Left lobe of liver (tissue), 2 donors: ENCODE measurements at regions not wholly inside any gene's neighbourhood (a gene's known extent, or its start where the extent isn't known, plus 50 kb on each side); places are given as distances from the start of the nearest gene placed in this dataset.

Source experiments
- ATAC-seq: fragments of 200-7000 bp; cut with Tn5 transposase; one replicate; pipeline ENCODE4 v1.9.1; 2020; ENCODE audit warnings: mild to moderate bottlenecking, moderate library complexity
- DNase-seq: peaks from one replicate; pipeline ENCODE4 v3.0.0-alpha.2; 2020; ENCODE audit warnings: low spot score
- donor health status: DM: no; HTN: no; CAD: no; lungs with moderate emphysema.
- donor health status: DM: no; HTN: yes; CAD: no.

- DNase-seq: no peak
- no peak for ATAC-seq
These were observed 79.0 kb upstream of the RAI14 start for GRCh38 chr5:34576891-34577666.

DNA sequence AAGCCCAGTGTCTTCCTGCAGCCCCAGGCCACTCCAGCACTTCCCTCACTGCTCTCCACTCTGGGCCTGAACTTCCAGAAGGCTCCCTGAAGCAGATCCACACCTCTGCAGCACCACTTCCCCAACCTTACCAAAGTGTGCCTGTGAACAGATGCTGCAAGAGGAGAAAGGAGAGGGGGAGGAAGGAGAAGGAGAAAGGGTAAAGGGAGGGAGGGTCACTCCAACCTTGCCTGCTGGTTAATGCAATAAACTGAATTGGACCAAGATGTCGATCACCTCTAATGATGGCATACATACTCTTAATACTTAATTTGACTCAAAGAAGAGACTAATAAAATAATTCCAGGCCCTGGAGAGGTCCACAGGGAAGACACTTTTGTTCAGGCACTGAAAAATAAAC, 77.2 kb upstream of the RAI14 start:
- DNase-seq: no peak
- ATAC-seq: no peak

GRCh38 chr5:34580983-34581382, 75.1 kb upstream of the RAI14 start:
- DNase-seq: no peak
- no peak for ATAC-seq

DNA sequence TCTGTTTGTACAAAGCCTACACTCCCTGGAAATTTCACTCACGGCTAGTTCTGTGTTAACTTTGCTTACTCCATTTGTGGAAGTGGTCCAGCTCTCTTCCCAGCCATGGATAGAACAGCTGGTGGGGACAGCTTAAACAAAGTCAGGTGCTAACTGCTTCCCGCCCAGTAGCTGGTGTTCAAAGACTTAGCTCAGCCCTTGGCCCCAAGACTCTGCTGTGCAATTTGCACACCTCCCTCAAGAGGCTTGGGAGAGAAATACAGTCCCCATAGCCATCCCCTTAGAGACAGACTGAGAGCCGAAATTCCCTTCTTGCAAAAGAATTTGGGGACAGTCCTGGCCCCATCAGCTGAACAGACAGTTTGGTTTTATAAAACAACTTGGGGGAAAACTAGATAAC, 73.8 kb upstream of the RAI14 start:
- DNase-seq (no peak), ATAC-seq (no peak)

DNA sequence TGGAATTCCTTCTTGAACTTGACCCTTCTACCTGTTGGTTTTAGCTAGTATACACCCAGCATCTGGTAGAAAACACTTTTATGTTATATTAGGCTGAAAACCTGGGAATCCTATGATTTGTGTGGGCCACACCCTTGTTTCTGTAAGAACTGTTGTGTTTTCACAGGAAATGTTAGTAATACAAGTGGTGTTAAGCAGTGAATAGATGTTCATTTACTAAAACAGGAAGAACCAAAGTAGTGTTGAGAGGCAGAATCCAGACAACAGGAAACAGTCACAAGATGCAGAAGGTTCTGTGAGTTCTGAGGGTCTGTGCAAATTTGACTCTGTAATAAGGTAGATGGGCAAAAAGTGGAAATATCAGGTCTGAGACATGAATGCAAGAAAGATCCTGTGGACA, 73.0 kb upstream of the RAI14 start:
- ATAC-seq: no peak

DNA sequence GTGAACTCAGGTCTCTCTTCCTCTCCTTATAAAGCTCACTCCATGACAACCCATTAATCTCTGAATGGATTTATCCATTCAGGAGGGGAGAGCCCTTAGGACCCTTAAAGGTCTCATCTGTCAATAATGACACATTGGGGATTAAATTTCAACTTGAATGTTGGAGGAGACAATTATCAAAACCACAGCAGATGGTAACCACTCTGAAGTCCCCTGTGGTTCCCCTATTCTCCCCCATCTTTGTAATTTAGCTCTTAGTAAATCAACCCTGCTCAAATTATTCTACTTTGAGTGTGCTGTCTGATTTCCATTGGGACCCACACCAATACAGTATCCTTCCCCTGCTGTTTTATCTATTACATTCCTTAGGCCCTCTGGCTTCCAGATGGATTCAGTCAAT, 72.0 kb upstream of the RAI14 start:
- ATAC-seq (no peak), DNase-seq (no peak)

More for the DNA sequence above, 73.0 kb upstream of the RAI14 start:
- DNase-seq: no peak

DNA sequence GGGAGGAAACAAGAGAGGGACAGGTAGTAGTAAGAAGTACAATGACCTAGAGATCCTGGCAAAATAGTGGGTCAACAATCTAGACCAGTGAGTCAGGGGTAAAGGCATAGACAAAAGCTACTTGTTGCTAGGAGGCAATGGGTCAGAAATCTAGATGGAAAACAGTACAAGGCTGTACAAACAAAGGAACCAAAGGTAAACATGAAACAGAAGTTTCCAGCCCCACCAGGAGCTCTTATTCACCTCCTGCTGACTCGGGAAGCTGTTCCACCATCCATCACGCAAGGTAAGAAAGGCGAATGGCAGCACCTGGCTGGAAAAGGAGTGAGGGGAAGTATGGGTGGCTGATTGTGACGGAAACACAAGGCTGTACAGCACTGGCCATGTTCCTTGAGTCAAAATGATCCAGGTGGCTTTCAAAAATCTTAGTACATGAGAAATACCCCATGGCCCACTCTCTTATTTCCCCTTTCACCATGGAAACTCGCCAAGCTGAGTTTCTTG, 70.5 kb upstream of the RAI14 start:
- ATAC-seq (no peak), DNase-seq (no peak)

- ATAC-seq: no peak
- no peak for DNase-seq
These were observed 69.8 kb upstream of the RAI14 start for GRCh38 chr5:34586117-34586885.

DNA sequence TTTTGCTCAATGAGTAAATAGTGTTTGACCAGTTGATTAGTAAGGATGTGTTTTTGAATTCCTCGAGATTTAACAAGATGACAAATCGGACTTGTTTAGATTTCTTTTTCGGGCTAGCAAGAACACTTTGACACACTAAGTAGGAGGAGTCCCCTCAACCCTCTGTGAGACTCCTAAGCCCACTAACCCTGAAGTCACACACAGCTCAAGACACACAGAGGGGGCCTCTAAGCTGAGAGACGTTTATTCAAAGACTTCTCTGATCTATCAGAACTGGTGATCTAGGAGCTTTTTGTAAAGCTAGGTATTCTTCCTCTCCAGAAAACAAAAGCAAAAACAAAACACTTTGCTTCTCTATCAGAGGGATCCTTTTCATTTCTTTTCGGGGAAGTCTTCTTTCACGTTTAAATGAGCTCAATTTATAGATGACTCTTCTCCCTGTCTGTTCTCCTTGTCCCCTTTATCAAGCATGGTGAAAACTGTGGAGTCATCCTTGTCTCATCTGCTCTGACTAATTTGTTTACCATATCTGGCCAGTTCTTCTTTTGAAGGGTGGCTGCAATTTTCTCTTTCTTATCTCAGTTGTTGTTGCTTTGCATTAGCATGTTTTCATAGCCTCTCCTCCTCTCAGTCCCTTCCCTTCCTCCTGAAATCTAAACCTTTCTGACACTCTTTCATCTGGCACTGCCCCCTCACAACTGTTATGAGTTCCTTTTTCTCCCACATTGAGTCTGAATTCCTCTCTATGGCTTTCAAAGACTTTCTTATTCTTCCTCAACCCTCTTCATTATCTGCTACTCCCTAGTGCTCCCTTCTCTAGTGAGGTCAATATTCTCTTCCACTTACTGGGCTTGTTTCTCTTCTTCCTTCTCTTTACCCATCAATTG, 68.5 kb upstream of the RAI14 start:
- DNase-seq (no peak), ATAC-seq (no peak)

DNA sequence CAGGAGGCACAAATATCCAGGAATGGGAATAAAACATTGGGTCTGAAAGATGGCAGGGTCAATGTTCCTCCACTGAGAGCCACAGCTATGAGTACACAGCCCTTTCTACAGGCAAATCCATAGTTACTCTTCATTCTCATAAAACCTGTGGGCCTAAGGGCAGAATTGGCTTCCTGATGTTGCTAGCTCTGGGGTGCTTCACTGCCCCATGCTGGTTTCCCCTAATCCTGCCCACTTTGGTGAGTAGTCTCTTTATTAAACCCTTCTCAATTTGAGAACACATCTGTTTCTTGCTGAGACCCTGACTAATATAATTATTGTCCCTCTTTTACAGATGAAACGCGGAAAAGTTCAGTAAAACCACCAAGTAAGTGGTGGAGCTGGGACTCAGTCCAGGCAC, 66.3 kb upstream of the RAI14 start:
- DNase-seq: no peak
- ATAC-seq: no peak

- ATAC-seq (no peak), DNase-seq (no peak)
These were observed 64.4 kb upstream of the RAI14 start for GRCh38 chr5:34591723-34592122.

DNA sequence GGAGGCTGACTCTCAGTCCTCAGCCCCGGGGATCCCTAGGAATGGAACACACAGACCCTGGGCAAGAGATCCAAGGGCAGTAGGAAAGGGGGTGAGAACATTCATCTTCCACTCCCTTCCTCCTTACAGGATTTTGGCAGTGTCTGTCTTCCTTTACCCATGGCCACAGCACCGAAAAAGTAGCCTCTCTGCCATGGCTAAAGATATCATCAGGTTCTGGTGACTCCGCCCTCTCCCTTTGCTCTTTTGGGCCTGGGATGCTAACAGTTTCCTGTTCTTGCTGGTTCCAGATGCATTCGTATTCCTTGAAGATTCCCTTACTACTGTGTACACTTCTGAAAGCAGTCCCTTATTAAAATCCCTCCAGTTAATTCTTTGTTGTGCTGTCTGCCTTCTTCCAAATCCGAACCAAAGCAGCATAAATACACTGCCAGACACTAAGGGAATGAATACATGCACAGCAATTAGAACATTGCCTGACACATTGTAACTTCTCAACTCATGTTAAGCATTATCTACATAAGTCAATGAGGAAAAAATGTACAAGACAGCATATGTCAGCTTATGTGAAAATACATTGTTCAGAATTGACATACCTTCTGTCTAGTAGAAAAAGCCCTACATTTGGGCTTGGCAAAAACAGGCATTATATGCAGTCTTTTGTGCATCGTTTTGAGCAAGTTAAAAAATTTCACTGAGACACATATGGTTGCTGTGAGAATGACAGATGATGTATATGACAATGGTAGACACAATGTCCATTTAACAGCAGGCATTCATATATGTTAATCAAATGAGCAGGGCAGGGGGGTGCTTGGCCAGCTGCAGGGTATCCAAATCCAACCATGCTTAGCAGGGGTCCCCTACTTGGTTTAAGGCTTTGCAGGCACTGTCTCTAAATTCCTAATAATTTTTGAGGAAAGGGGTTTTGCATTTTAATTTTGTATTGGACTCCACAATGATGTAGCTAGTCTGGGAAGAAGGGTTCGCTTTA, 58.8 kb upstream of the RAI14 start:
- DNase-seq (no peak), ATAC-seq (no peak)

GRCh38 chr5:34598177-34598794, 57.8 kb upstream of the RAI14 start:
- no peak for DNase-seq
- no peak for ATAC-seq

- DNase-seq: no peak
- ATAC-seq: no peak
These were observed 56.5 kb upstream of the RAI14 start for GRCh38 chr5:34599471-34600117.

DNA sequence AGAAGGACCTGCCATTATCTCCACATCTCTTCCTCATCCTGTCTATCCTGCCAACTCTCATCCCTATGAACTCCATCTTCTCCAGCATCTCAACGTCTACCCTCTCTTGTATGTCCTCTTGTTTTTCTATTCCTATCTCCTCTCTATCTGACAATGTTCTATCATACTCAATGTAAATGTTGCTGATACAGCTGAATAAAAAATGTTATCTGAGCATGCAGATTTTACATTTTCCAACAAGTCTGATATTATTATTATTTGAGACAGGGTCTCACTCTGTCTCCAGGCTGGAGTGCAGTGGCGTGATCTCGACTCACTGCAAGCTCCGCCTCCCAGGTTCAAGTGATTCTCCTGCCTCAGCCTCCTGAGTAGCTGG, 56.0 kb upstream of the RAI14 start:
- DNase-seq: no peak
- ATAC-seq: no peak

DNA sequence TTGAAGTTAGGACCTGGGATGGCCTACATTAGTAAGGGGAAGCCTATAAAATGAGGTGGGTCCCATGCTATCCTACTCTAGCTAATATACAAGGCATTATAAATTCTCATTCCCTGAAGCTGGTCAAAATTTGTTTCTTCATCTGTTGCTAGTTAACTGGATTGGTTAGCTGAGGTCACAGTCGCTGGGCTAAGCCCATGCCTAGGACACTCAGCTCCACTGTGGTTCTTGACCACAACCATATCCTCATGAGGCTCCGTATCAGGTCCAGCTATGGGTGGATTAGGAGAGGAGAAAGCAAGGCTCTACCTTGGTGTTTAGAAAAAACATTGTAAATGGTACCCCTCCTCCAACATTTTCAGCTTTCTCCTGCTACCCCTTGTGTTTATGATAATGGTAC, 52.8 kb upstream of the RAI14 start:
- no peak for ATAC-seq
- DNase-seq: no peak

GRCh38 chr5:34604119-34604675, 51.9 kb upstream of the RAI14 start:
- no peak for ATAC-seq
- DNase-seq: no peak

- no peak for ATAC-seq
- DNase-seq: no peak
These were observed 50.0 kb upstream of the RAI14 start for GRCh38 chr5:34606101-34606500.
